ENCODE measurements at regions not wholly inside any gene's neighbourhood (a gene's known extent, or its start where the extent isn't known, plus 50 kb on each side); places are given as distances from the start of the nearest gene placed in this dataset.

GRCh38 chr10:78252286-78252685, 218.6 kb downstream of the RPS24 start:
- TF ChIP-seq CTCF (conservative IDR thresholded peaks at IDR 0.05 in 1 of 2, IDR thresholded peaks at IDR 0.05 in 1 of 2; ENCODE audit: low read depth in 1 of 2, low read length in 2 of 2), result no peak
- TF ChIP-seq EZH2 (IDR thresholded peaks at IDR 0.05; ENCODE audit: low read length, missing control alignments), result no peak
